GM12874 (cell line): ENCODE measurements at regions not wholly inside any gene's neighbourhood (a gene's known extent, or its start where the extent isn't known, plus 50 kb on each side); places are given as distances from the start of the nearest gene placed in this dataset.

Source experiments
- CTCF ChIP-seq: IDR thresholded peaks from 2 replicates; pipeline ENCODE4 v1.5.1; 2011; ENCODE audit warnings: low read depth, mild to moderate bottlenecking, control low read depth, low read length, moderate library complexity; ENCODE audit not compliant: insufficient read depth

DNA sequence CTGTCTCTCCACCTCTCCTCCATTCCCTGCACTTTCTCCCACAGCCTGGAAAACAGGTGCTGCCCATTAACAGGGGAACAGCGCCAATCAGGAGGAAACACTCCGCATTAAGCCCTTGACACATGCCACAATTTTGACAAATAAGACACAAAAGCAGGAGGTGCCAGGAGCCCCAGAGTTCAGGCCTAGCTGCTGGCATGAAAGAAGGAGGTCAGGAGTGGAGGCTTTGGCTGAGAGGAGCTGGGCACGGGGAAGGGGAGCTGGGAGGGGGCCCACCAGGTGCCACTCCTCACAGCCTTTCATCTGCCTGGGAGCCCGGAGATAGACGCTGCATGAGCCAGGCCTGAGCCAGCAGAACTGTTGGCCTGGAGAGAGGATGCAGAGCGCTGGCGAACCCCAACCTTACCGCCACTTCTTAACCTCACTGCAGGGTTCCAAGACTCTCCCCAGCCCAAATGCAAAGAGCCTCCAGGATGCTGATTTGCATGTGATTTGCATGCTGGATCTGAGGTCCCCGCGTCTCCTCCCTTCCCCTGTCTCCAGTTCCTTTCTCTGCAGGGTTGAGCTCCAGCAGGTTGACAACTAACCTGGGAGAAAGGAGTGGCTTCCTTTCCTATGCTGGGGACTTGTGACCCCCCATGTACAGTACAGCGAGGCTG lies 139.8 kb upstream of the SDK2 start:
- TF ChIP-seq CTCF: no peak

DNA sequence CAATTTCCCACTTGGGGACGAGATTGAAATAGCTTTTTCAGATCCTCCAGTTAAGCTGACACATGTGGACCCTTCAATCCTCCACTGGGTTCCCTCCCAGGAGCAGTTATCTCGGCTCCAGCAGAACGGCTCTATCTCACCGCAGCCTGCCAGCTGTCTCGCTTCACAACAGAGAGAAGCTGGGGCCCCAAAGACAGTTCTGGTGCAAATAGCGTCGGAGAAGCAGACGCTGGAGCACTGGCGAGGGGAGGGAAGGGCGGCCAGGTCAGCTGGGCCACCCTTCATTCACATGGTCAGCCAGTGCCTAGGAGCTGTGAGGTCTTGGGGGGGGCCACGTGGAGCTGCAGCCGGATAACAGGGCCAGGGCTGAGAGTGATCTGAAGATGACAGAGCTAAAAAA lies 141.3 kb upstream of the SDK2 start:
- no peak for TF ChIP-seq CTCF

DNA sequence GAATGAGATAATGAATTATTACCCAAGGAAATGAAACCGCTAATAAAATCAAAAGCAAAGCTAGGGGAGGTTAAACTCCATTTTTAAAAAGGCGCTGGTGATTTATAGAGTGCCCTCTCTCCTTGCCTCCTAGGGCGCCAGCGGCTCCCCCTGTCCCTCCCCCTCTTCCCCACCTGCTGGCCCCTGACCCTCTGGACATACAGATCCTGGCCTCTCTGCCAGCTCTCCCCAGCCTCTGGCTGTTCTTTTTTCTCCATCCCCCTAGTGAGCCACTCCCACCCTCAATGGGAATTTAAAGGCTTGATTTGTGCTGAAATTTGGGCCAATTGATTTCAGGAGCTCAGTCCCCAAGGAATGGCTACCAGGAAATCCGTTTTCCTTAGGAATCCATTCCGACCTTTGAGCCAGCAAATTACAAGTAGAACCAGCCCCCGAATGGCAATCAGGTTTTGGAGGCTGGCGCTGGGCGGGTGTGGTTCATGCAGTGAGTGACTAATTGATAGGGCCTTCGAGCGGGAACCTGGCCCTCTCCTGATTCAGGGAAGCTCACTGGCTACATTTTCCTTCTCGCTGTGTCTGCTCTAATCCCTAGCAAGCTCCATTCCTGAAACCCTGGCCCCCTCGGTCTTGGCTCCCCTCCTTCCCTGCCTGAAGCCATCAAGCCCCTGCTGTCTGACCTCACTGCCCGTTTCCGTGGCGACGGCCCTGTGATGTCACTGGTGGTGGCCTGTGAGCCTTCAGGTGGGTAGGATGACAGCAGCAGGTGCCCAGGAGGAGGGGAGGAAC lies 141.9 kb upstream of the SDK2 start:
- TF ChIP-seq CTCF: no peak

GRCh38 chr17:73787076-73788059 lies 143.1 kb upstream of the SDK2 start:
- TF ChIP-seq CTCF: no peak

- no peak for TF ChIP-seq CTCF
These were observed 143.9 kb upstream of the SDK2 start for GRCh38 chr17:73788111-73788510.

- no peak for TF ChIP-seq CTCF
These were observed 146.9 kb upstream of the SDK2 start for GRCh38 chr17:73791121-73791520.

- TF ChIP-seq CTCF: no peak
These were observed 147.4 kb upstream of the SDK2 start for GRCh38 chr17:73791631-73792030.
